SU-DHL-6 (cell line): ENCODE measurements at regions not wholly inside any gene's neighbourhood (a gene's known extent, or its start where the extent isn't known, plus 50 kb on each side); places are given as distances from the start of the nearest gene placed in this dataset.

Experiments used
- H2AFZ ChIP-seq: fragments of 200-600 bp; sonication (generic); 2 replicates; pipeline ENCODE4 v1.6.1; 2014; ENCODE audit warnings: low read depth, mild to moderate bottlenecking, moderate library complexity, mixed read lengths, antibody characterized with exemption, low read length; ENCODE audit not compliant: severe bottlenecking
- H3F3A ChIP-seq: fragments of 200-600 bp; shearing (Covaris generic); 2 replicates; pipeline ENCODE4 v1.6.0; 2016; ENCODE audit warnings: antibody characterized with exemption, mild to moderate bottlenecking; ENCODE audit not compliant: insufficient read depth
- H3K27ac ChIP-seq: fragments of 200-600 bp; sonication (generic); 2 replicates; pipeline ENCODE4 v1.5.1; 2016; ENCODE audit warnings: low read depth, mild to moderate bottlenecking, low read length, moderate library complexity, mixed read lengths
- H3K27me3 ChIP-seq: fragments of 200-600 bp; sonication (generic), shearing (Covaris generic); 2 replicates; pipeline ENCODE4 v1.6.0; 2014; ENCODE audit warnings: mild to moderate bottlenecking, low read length
- H3K36me3 ChIP-seq: fragments of 200-600 bp; sonication (generic); 2 replicates; pipeline ENCODE4 v1.6.1; 2014; ENCODE audit warnings: mild to moderate bottlenecking, low read length, mixed read lengths
- H3K4me2 ChIP-seq: fragments of 300-600, 200-600 bp; shearing (Covaris generic), sonication (generic); 2 replicates; pipeline ENCODE4 v1.6.0; 2014; ENCODE audit warnings: low read length, low read depth, mild to moderate bottlenecking; ENCODE audit not compliant: poor library complexity, severe bottlenecking
- H3K4me3 ChIP-seq: fragments of 200-600 bp; sonication (generic); 2 replicates; pipeline ENCODE4 v1.5.1; 2014; ENCODE audit warnings: antibody characterized with exemption, low read length, mild to moderate bottlenecking, mixed read lengths; ENCODE audit not compliant: insufficient read depth, poor library complexity, severe bottlenecking
- H3K79me2 ChIP-seq: fragments of 200-600 bp; sonication (generic); 2 replicates; pipeline ENCODE4 v1.6.1; 2014; ENCODE audit warnings: mild to moderate bottlenecking, low read length, moderate library complexity; ENCODE audit not compliant: insufficient read depth
- H3K9ac ChIP-seq: fragments of 200-600 bp; sonication (generic); 2 replicates; pipeline ENCODE4 v1.7.0; 2014; ENCODE audit warnings: mild to moderate bottlenecking, low read length
- H3K9me2 ChIP-seq: fragments of 200-600 bp; sonication (generic); replicated peaks from 2 replicates; pipeline ENCODE4 v1.6.1; 2014; ENCODE audit warnings: low read length; ENCODE audit not compliant: insufficient read depth
- H3K9me3 ChIP-seq: fragments of 200-600 bp; sonication (generic); 2 replicates; pipeline ENCODE4 v1.6.1; 2014; ENCODE audit warnings: low read length, mixed read lengths; ENCODE audit not compliant: insufficient read depth
- H4K20me1 ChIP-seq: fragments of 200-600 bp; sonication (generic); 2 replicates; pipeline ENCODE4 v1.6.1; 2014; ENCODE audit warnings: low read depth, mild to moderate bottlenecking, antibody characterized with exemption, low read length, moderate library complexity, mixed read lengths
- CTCF ChIP-seq: fragments of 200-600 bp; sonication (generic); IDR thresholded peaks from one replicate; pipeline ENCODE4 v1.5.1; 2017; ENCODE audit warnings: antibody characterized with exemption, mild to moderate bottlenecking, low read length, moderate library complexity; ENCODE audit not compliant: insufficient read depth, poor library complexity, severe bottlenecking
- EZH2phosphoT487 ChIP-seq: fragments of 200-600 bp; sonication (generic), shearing (Covaris generic); conservative IDR thresholded peaks from 2 replicates; pipeline ENCODE4 v1.6.1; 2018; ENCODE audit warnings: mild to moderate bottlenecking, antibody characterized with exemption, low read length, moderate library complexity, mixed read lengths

- no peaks in the 10 kb centered on the region for H3K36me3 ChIP-seq
- H4K20me1 ChIP-seq: no peaks in the 10 kb centered on the region; the same call in 1 of the 2 replicates
- H3K9me2 ChIP-seq: no peaks in the 10 kb centered on the region
- no peak overlapping the region for H3K27ac ChIP-seq
- H3K27me3 ChIP-seq: no peaks in the 10 kb centered on the region
- no peak overlapping the region for H3K9ac ChIP-seq
- H2AFZ ChIP-seq: no peak overlapping the region
- H3F3A ChIP-seq: no peaks in the 10 kb centered on the region
- TF ChIP-seq CTCF (no peak), EZH2phosphoT487 (no peak)
- no peaks in the 10 kb centered on the region for H3K79me2 ChIP-seq
- no peaks in the 10 kb centered on the region for H3K9me3 ChIP-seq
- no peak overlapping the region for H3K4me3 ChIP-seq
- no peak overlapping the region for H3K4me2 ChIP-seq
Measured at GRCh38 chr6:148217051-148217450, 125.6 kb upstream of the SASH1 start.

GRCh38 chr6:148217921-148218320 is 124.7 kb upstream of the SASH1 start:
- no peaks in the 10 kb centered on the region for H3K9me3 ChIP-seq
- no peaks in the 10 kb centered on the region; the same call in 1 of the 2 replicates for H4K20me1 ChIP-seq
- no peak overlapping the region for H2AFZ ChIP-seq
- no peak for TF ChIP-seq EZH2phosphoT487
- no peak for TF ChIP-seq CTCF
- H3K9me2 ChIP-seq: no peaks in the 10 kb centered on the region
- no peaks in the 10 kb centered on the region for H3K36me3 ChIP-seq
- no peaks in the 10 kb centered on the region for H3F3A ChIP-seq
- no peak overlapping the region for H3K27ac ChIP-seq
- no peak overlapping the region for H3K4me2 ChIP-seq
- no peak overlapping the region for H3K9ac ChIP-seq
- H3K4me3 ChIP-seq: no peak overlapping the region
- H3K27me3 ChIP-seq: no peaks in the 10 kb centered on the region
- no peaks in the 10 kb centered on the region for H3K79me2 ChIP-seq

GRCh38 chr6:148218542-148219258 is 123.9 kb upstream of the SASH1 start:
- no peak overlapping the region for H3K4me2 ChIP-seq
- no peaks in the 10 kb centered on the region for H3K9me3 ChIP-seq
- H3K79me2 ChIP-seq: no peaks in the 10 kb centered on the region
- H3K9me2 ChIP-seq: no peaks in the 10 kb centered on the region
- no peak overlapping the region for H3K9ac ChIP-seq
- H3K27me3 ChIP-seq: no peaks in the 10 kb centered on the region
- no peak overlapping the region for H3K27ac ChIP-seq
- TF ChIP-seq EZH2phosphoT487: no peak
- TF ChIP-seq CTCF: no peak
- H2AFZ ChIP-seq: no peak overlapping the region
- H3K36me3 ChIP-seq: no peaks in the 10 kb centered on the region
- H4K20me1 ChIP-seq: no peaks in the 10 kb centered on the region; the same call in 1 of the 2 replicates
- no peak overlapping the region for H3K4me3 ChIP-seq
- H3F3A ChIP-seq: no peaks in the 10 kb centered on the region
